Vagina (tissue), 2 donors: ENCODE measurements at regions not wholly inside any gene's neighbourhood (a gene's known extent, or its start where the extent isn't known, plus 50 kb on each side); places are given as distances from the start of the nearest gene placed in this dataset.

ENCODE experiments used
- DNase-seq, 2 donors: peaks; one replicate each; pipeline ENCODE4 v3.0.0-alpha.2; 2017; ENCODE audit errors: extremely low spot score in 2 of 2
- H3K27ac ChIP-seq: fragments of 200-600 bp; sonication (generic); one replicate; pipeline ENCODE4 v1.5.1; 2019
- H3K27me3 ChIP-seq: fragments of 200-600 bp; sonication (generic); one replicate; pipeline ENCODE4 v1.5.1; 2019
- H3K36me3 ChIP-seq, 2 donors: fragments of 200-600 bp; sonication (generic); one replicate each; pipeline ENCODE4 v1.5.1; 2017 to 2019
- H3K4me1 ChIP-seq: fragments of 200-600 bp; sonication (generic); one replicate; pipeline ENCODE4 v1.5.1; 2019
- H3K4me3 ChIP-seq, 2 donors: fragments of 200-600 bp; sonication (generic); 1 replicate in 1 of 2; 2 replicates in 1 of 2; pipeline ENCODE4 v1.5.1; 2016 to 2019
- H3K9me3 ChIP-seq: fragments of 200-600 bp; sonication (generic); one replicate; pipeline ENCODE4 v1.5.1; 2019
- CTCF ChIP-seq, 3 experiments: fragments of 450-650 bp in 2 of 3; fragments of 200-600 bp in 1 of 3; sonication (generic) in 1 of 3; IDR thresholded peaks; one replicate each; pipeline ENCODE4 v1.5.1; 2017 to 2019; ENCODE audit warnings: antibody characterized with exemption in 3 of 3, mild to moderate bottlenecking in 2 of 3, moderate library complexity in 2 of 3
- POLR2A ChIP-seq, 2 donors: fragments of 450-650 bp; IDR thresholded peaks; one replicate each; pipeline ENCODE4 v1.6.1; 2017; ENCODE audit warnings: antibody characterized with exemption in 2 of 2, mild to moderate bottlenecking in 2 of 2, moderate library complexity in 2 of 2
- POLR2AphosphoS5 ChIP-seq, 2 donors: sonication (generic); formaldehyde crosslinking; IDR thresholded peaks; one replicate each; pipeline ENCODE4 v1.9.0; 2017; ENCODE audit warnings: antibody characterized with exemption in 2 of 2, mild to moderate bottlenecking in 2 of 2, low read depth in 1 of 2; ENCODE audit not compliant: insufficient read depth in 1 of 2
- intact Hi-C: fragments of 100-400 bp; cut with DNase I; formaldehyde crosslinking; loops from one replicate; pipeline ENCODE4 v1.15.1; 2023

- intact Hi-C loops: no loop called here
Measured at GRCh38 chr17:413016-413350, 60.4 kb upstream of the RPH3AL start.

GRCh38 chr17:412211-413015 is 59.8 kb upstream of the RPH3AL start:
- no peak for DNase-seq
- H3K27ac ChIP-seq: no peak overlapping the region
- no peaks in the 10 kb centered on the region for H3K9me3 ChIP-seq
- H3K27me3 ChIP-seq: no peaks in the 10 kb centered on the region
- H3K4me1 ChIP-seq: peaks cover 19% of the 10 kb centered on the region
- TF ChIP-seq POLR2AphosphoS5 (IDR thresholded peaks at IDR 0.05; ENCODE audit: insufficient read depth in 1 of 2, low read depth in 1 of 2): peak in 1 of 2 donors; percentile 48
- peak; percentile 41 to 70 (median 51) for TF ChIP-seq CTCF (IDR thresholded peaks at IDR 0.05)
- TF ChIP-seq POLR2A (IDR thresholded peaks at IDR 0.05): no peak
- intact Hi-C loops: no loop called here
- no peaks in the 10 kb centered on the region for H3K36me3 ChIP-seq
- no peak overlapping the region for H3K4me3 ChIP-seq

More at GRCh38 chr17:413016-413350, 60.4 kb upstream of the RPH3AL start:
- no peak for DNase-seq
- Histone ChIP-seq H3K4me1 (peaks cover 19% of the 10 kb centered on the region), H3K4me3 (no peak overlapping the region), H3K27ac (no peak overlapping the region), H3K9me3 (no peaks in the 10 kb centered on the region), H3K36me3 (no peaks in the 10 kb centered on the region), H3K27me3 (no peaks in the 10 kb centered on the region)
- no peak for TF ChIP-seq POLR2AphosphoS5 (IDR thresholded peaks at IDR 0.05; ENCODE audit: insufficient read depth in 1 of 2, low read depth in 1 of 2)
- TF ChIP-seq CTCF (IDR thresholded peaks at IDR 0.05): no peak
- no peak for TF ChIP-seq POLR2A (IDR thresholded peaks at IDR 0.05)

- no peak overlapping the region for H3K27ac ChIP-seq
- no peaks in the 10 kb centered on the region for H3K36me3 ChIP-seq
- no peak for DNase-seq
- intact Hi-C loops: no loop called here
- H3K4me1 ChIP-seq: peaks cover 19% of the 10 kb centered on the region
- no peaks in the 10 kb centered on the region for H3K27me3 ChIP-seq
- no peak overlapping the region for H3K4me3 ChIP-seq
- no peak for TF ChIP-seq CTCF (IDR thresholded peaks at IDR 0.05)
- no peak for TF ChIP-seq POLR2A (IDR thresholded peaks at IDR 0.05)
- TF ChIP-seq POLR2AphosphoS5 (IDR thresholded peaks at IDR 0.05; ENCODE audit: insufficient read depth in 1 of 2, low read depth in 1 of 2): no peak
- H3K9me3 ChIP-seq: no peaks in the 10 kb centered on the region
Measured at GRCh38 chr17:411421-412120, 59.0 kb upstream of the RPH3AL start.

GRCh38 chr17:410543-411401 is 58.2 kb upstream of the RPH3AL start:
- peak overlapping the region; percentile 60 to 83 for H3K4me3 ChIP-seq
- no peak for DNase-seq
- H3K4me1 ChIP-seq: peaks cover 19% of the 10 kb centered on the region
- H3K27me3 ChIP-seq: no peaks in the 10 kb centered on the region
- TF ChIP-seq POLR2A (IDR thresholded peaks at IDR 0.05) (no peak), CTCF (IDR thresholded peaks at IDR 0.05) (no peak), POLR2AphosphoS5 (IDR thresholded peaks at IDR 0.05; ENCODE audit: insufficient read depth in 1 of 2, low read depth in 1 of 2) (no peak)
- peak overlapping the region; percentile 76 for H3K27ac ChIP-seq
- H3K9me3 ChIP-seq: no peaks in the 10 kb centered on the region
- intact Hi-C loops: no loop called here
- no peaks in the 10 kb centered on the region for H3K36me3 ChIP-seq
